Fibroblast of skin of left quadriceps (primary cell): ENCODE measurements at regions not wholly inside any gene's neighbourhood (a gene's known extent, or its start where the extent isn't known, plus 50 kb on each side); places are given as distances from the start of the nearest gene placed in this dataset.
"Not testable (repeated sequence)": the region's sequence is repeated elsewhere in the genome, so short reads cannot be mapped to it uniquely, and the experiment has no call there.

Experiments used
- DNase-seq, 2 experiments: peaks; one replicate each; pipeline ENCODE4 v3.0.0-alpha.2; 2013; ENCODE audit warnings: low read depth in 2 of 2

- no peak for DNase-seq
Measured at GRCh38 chrX:143455046-143455445, 62.2 kb downstream of the SPANXN3 start.

- no peak for DNase-seq
Measured at GRCh38 chrX:143437439-143437838, 79.8 kb downstream of the SPANXN3 start.

GRCh38 chrX:143435916-143436315 is 81.4 kb downstream of the SPANXN3 start:
- no peak for DNase-seq

GRCh38 chrX:143429811-143430210 is 87.5 kb downstream of the SPANXN3 start:
- DNase-seq, result no peak

GRCh38 chrX:143429131-143429530 is 88.1 kb downstream of the SPANXN3 start:
- DNase-seq, result peak; percentile 16 to 20

GRCh38 chrX:143401160-143401559 is 116.1 kb downstream of the SPANXN3 start:
- DNase-seq, result no peak

GRCh38 chrX:143378851-143379250 is 138.4 kb downstream of the SPANXN3 start:
- no peak for DNase-seq

- DNase-seq, result no peak
Measured at GRCh38 chrX:143363419-143363818, 153.9 kb downstream of the SPANXN3 start.

- no peak for DNase-seq
Measured at GRCh38 chrX:143340190-143340589, 177.1 kb downstream of the SPANXN3 start.

- DNase-seq, result no peak
Measured at GRCh38 chrX:143336261-143336660, 181.0 kb downstream of the SPANXN3 start.

GRCh38 chrX:143319526-143319925 is 197.7 kb downstream of the SPANXN3 start:
- no peak for DNase-seq

- DNase-seq, result not testable (repeated sequence)
Measured at GRCh38 chrX:143318857-143319256, 198.4 kb downstream of the SPANXN3 start.

- no peak for DNase-seq
Measured at GRCh38 chrX:143306991-143307937, 210.0 kb downstream of the SPANXN3 start.

- DNase-seq, result no peak
Measured at GRCh38 chrX:143304518-143304917, 212.8 kb downstream of the SPANXN3 start.

- DNase-seq, result no peak
Measured at GRCh38 chrX:143304025-143304424, 213.2 kb downstream of the SPANXN3 start.

- no peak for DNase-seq
Measured at GRCh38 chrX:143298663-143299241, 218.5 kb downstream of the SPANXN3 start.

- DNase-seq, result no peak
Measured at GRCh38 chrX:143296521-143296920, 220.8 kb downstream of the SPANXN3 start.

- no peak for DNase-seq
Measured at GRCh38 chrX:143287236-143287635, 230.0 kb downstream of the SPANXN3 start.

- DNase-seq, result no peak
Measured at GRCh38 chrX:143270317-143270716, 244.6 kb downstream of the SPANXN4 start.

GRCh38 chrX:143244593-143244992 is 218.9 kb downstream of the SPANXN4 start:
- DNase-seq, result not testable (repeated sequence)

- no peak for DNase-seq
Measured at GRCh38 chrX:143240658-143241057, 214.9 kb downstream of the SPANXN4 start.

GRCh38 chrX:143231492-143231891 is 205.8 kb downstream of the SPANXN4 start:
- no peak for DNase-seq

- not testable (repeated sequence) for DNase-seq
Measured at GRCh38 chrX:143228600-143228999, 202.9 kb downstream of the SPANXN4 start.
